ENCODE measurements at regions not wholly inside any gene's neighbourhood (a gene's known extent, or its start where the extent isn't known, plus 50 kb on each side); places are given as distances from the start of the nearest gene placed in this dataset.

GRCh38 chr10:84078771-84079170 lies 60.5 kb upstream of the GHITM start:
- TF ChIP-seq, protein P1, sequence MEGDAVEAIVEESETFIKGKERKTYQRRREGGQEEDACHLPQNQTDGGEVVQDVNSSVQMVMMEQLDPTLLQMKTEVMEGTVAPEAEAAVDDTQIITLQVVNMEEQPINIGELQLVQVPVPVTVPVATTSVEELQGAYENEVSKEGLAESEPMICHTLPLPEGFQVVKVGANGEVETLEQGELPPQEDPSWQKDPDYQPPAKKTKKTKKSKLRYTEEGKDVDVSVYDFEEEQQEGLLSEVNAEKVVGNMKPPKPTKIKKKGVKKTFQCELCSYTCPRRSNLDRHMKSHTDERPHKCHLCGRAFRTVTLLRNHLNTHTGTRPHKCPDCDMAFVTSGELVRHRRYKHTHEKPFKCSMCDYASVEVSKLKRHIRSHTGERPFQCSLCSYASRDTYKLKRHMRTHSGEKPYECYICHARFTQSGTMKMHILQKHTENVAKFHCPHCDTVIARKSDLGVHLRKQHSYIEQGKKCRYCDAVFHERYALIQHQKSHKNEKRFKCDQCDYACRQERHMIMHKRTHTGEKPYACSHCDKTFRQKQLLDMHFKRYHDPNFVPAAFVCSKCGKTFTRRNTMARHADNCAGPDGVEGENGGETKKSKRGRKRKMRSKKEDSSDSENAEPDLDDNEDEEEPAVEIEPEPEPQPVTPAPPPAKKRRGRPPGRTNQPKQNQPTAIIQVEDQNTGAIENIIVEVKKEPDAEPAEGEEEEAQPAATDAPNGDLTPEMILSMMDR (IDR thresholded peaks at IDR 0.05 in 2 of 3, conservative IDR thresholded peaks at IDR 0.05 in 1 of 3; ENCODE audit: borderline replicate concordance in 1 of 3, insufficient read depth in 1 of 3, low read depth in 2 of 3, low read length in 2 of 3), result no peak
- TF ChIP-seq CEBPB (IDR thresholded peaks at IDR 0.05; ENCODE audit: low read depth) (no peak), POLR2A (IDR thresholded peaks at IDR 0.05; ENCODE audit: borderline replicate concordance, extremely low read depth, insufficient read depth, insufficient read length) (no peak), RAD21 (IDR thresholded peaks at IDR 0.05; ENCODE audit: low read depth) (no peak), ZNF274 (IDR thresholded peaks at IDR 0.05; ENCODE audit: low read depth, low read length) (no peak), ZFX (IDR thresholded peaks at IDR 0.05) (no peak), POLR2AphosphoS5 (IDR thresholded peaks at IDR 0.05; ENCODE audit: low read depth, low read length) (no peak), EZH2 (IDR thresholded peaks at IDR 0.05) (no peak), EZH2phosphoT487 (IDR thresholded peaks at IDR 0.05; ENCODE audit: borderline replicate concordance) (no peak)
- TF ChIP-seq, protein P2, sequence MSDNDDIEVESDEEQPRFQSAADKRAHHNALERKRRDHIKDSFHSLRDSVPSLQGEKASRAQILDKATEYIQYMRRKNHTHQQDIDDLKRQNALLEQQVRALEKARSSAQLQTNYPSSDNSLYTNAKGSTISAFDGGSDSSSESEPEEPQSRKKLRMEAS (IDR thresholded peaks at IDR 0.05), result no peak
- TF ChIP-seq, protein P3, sequence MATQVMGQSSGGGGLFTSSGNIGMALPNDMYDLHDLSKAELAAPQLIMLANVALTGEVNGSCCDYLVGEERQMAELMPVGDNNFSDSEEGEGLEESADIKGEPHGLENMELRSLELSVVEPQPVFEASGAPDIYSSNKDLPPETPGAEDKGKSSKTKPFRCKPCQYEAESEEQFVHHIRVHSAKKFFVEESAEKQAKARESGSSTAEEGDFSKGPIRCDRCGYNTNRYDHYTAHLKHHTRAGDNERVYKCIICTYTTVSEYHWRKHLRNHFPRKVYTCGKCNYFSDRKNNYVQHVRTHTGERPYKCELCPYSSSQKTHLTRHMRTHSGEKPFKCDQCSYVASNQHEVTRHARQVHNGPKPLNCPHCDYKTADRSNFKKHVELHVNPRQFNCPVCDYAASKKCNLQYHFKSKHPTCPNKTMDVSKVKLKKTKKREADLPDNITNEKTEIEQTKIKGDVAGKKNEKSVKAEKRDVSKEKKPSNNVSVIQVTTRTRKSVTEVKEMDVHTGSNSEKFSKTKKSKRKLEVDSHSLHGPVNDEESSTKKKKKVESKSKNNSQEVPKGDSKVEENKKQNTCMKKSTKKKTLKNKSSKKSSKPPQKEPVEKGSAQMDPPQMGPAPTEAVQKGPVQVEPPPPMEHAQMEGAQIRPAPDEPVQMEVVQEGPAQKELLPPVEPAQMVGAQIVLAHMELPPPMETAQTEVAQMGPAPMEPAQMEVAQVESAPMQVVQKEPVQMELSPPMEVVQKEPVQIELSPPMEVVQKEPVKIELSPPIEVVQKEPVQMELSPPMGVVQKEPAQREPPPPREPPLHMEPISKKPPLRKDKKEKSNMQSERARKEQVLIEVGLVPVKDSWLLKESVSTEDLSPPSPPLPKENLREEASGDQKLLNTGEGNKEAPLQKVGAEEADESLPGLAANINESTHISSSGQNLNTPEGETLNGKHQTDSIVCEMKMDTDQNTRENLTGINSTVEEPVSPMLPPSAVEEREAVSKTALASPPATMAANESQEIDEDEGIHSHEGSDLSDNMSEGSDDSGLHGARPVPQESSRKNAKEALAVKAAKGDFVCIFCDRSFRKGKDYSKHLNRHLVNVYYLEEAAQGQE (IDR thresholded peaks at IDR 0.05; ENCODE audit: low read depth), result no peak

Measured in HCT116 (cell line).